ENCODE measurements at regions not wholly inside any gene's neighbourhood (a gene's known extent, or its start where the extent isn't known, plus 50 kb on each side); places are given as distances from the start of the nearest gene placed in this dataset.

GRCh38 chr3:73786321-73786807 is 161.6 kb upstream of the PDZRN3 start:
- TF ChIP-seq CTCF (IDR thresholded peaks at IDR 0.05; ENCODE audit: low read depth, low read length) = no peak
- H3K4me3 ChIP-seq (ENCODE audit: low read depth, low read length) = no peak overlapping the region

GRCh38 chr3:73784686-73785392 is 160.1 kb upstream of the PDZRN3 start:
- no peak overlapping the region for H3K4me3 ChIP-seq (ENCODE audit: low read depth, low read length)
- no peak for TF ChIP-seq CTCF (IDR thresholded peaks at IDR 0.05; ENCODE audit: low read depth, low read length)

- H3K4me3 ChIP-seq (ENCODE audit: low read depth, low read length) = no peak overlapping the region
- TF ChIP-seq CTCF (IDR thresholded peaks at IDR 0.05; ENCODE audit: low read depth, low read length) = no peak
These were observed 159.1 kb upstream of the PDZRN3 start for GRCh38 chr3:73783811-73784210.

- no peak for TF ChIP-seq CTCF (IDR thresholded peaks at IDR 0.05; ENCODE audit: low read depth, low read length)
These were observed 156.8 kb upstream of the PDZRN3 start for GRCh38 chr3:73781541-73781940.

GRCh38 chr3:73774645-73775044 is 149.9 kb upstream of the PDZRN3 start:
- no peak overlapping the region for H3K4me3 ChIP-seq (ENCODE audit: low read depth, low read length)
- TF ChIP-seq CTCF (IDR thresholded peaks at IDR 0.05; ENCODE audit: low read depth, low read length) = no peak

More at GRCh38 chr3:73781541-73781940, 156.8 kb upstream of the PDZRN3 start:
- H3K4me3 ChIP-seq (ENCODE audit: low read depth, low read length) = no peak overlapping the region

- TF ChIP-seq CTCF (IDR thresholded peaks at IDR 0.05; ENCODE audit: low read depth, low read length) = no peak
- no peak overlapping the region for H3K4me3 ChIP-seq (ENCODE audit: low read depth, low read length)
These were observed 148.5 kb upstream of the PDZRN3 start for GRCh38 chr3:73773233-73773632.

- H3K4me3 ChIP-seq (ENCODE audit: low read depth, low read length) = no peak overlapping the region
- TF ChIP-seq CTCF (IDR thresholded peaks at IDR 0.05; ENCODE audit: low read depth, low read length) = no peak
These were observed 147.5 kb upstream of the PDZRN3 start for GRCh38 chr3:73772076-73772886.

Measured in WI38 (cell line).